HG03280 (cell line): ENCODE measurements at regions not wholly inside any gene's neighbourhood (a gene's known extent, or its start where the extent isn't known, plus 50 kb on each side); places are given as distances from the start of the nearest gene placed in this dataset.

ENCODE experiments used
- ATAC-seq: cut with Tn5 transposase; IDR thresholded peaks from one replicate; pipeline ENCODE4 v1.9.1; 2021; ENCODE audit warnings: mild to moderate bottlenecking, moderate library complexity; ENCODE audit not compliant: unreplicated experiment

DNA sequence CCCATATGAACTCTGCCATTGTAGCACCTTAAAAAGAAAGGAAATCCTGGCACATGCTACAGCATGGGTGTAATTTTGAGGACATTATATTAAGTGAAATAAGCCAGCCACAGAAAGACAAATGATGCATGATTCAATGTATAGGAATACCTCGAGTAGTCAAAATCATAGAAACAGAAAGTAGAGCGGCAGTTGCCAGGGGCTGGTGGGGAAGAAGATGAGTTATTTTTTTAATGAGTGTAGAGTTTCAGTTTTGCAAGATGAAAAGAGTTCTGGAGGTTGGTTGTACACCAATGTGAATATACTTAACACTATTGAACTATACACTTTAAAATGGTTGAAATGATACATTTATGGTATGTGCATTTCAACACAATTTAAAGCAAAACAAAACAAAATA lies 133.0 kb downstream of the ZDHHC21 start:
- peak; percentile 61 for ATAC-seq

DNA sequence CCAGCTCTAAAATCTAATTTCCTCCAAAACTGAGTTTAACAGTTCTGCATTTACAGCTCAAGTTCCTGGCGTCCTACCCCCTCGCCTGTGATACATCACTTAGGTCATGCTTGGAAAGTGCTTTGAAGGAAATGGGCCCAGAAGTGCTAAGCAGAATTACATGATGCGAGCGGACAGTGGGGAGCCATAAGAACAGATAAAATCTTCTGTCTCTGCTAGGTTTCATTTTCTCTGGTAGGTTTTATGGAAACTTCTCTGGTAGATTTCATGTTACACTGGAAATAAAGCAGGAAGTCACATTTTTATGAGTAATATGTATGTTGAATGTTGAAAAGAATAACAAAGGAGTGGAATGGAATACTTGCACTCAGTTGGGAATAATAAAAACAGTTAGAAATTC lies 138.3 kb downstream of the ZDHHC21 start:
- no peak for ATAC-seq

DNA sequence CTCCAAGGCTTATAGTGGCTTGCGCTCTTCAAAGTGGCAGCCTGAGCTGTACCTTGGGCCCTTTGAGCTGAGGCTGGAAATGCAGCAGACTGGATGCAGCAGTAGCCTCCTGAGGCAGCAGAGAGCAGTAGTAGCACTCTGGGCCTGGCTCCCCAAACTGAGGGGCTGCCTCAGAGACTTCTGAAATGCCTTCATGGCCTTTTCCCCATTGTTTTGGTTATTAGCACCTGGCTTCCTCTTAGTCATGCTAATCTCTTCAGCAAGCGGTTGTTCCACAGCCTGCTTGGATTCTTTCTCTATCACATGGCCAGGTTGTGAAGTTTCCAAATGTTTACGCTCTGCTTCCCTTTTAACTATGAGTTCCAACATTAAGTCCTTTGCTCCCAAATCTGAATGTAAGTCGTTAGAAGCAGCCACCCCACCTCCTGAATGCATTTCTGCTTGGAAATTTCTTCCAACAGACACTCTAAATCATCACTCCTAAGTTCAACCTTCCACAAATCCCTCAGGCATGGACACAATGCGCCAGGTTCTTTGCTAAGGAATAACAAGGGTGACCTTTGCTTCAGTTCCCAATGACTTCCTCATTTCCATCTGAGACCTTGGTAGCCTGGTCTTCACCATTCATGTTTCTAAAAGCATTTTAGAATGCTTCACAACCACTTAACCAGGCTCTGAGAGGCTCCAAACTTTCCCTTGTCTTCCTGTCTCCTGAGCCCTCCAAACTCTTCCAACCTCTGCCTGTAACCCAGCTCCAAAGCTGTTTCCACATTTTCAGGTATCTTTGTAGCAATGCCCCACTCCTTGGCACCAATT lies 145.8 kb downstream of the ZDHHC21 start:
- ATAC-seq, result no peak

DNA sequence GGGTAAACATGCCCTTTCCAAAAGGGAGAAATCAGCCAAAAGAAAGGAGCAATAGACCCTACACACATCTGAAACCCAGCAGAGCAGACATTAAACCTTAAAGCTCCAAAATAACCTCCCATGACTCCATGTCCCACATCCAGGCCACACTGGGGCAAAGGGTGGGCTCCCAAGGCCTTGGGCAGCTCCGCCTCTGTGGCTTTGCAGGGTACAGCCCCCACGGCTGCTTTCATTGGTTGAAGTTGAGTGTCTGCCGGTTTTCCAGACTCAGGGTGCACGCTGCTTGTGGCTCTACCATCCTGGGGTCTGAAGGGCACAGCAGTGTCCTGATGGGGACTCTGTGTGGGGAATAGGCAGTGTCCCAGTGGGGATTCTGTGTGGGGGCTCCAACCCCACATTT lies 146.5 kb downstream of the ZDHHC21 start:
- no peak for ATAC-seq

DNA sequence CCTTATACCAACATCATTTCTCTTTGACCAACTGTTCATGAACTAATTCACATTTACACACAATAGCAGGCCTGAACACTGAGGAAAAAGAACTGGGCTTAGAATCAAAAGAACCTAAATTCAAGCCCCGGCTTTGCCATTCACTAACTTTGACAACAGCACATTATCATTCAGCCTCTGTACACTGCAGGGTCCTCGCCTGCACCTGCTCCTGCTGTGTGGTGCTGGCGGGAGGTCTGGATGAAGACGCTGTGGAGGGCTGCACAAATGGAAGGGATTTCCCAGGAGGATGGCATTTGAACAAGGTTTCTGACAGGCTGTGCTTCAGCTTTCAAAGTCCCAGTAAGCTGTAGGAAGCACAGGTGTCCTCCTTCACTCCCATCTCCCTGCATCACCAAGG lies 151.2 kb downstream of the ZDHHC21 start:
- no peak for ATAC-seq

DNA sequence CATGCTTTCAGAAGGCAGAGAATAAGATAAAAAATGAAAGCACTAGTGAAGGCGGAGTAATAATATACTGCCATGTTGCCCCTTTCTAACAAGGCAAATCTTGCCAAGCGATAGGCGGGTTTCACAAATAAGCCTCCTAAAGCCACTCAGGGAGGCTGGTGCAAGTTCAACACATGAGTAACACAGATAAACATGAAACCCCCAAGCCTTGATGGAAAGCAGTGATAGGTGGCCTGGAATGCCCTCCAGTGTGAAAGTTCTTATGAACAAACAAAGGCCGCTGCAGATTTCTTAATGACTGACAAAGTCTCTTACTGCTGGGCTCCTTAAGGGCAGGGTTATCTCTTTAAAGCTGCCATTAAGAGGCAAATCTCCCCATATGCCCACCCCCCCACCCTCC lies 154.7 kb downstream of the ZDHHC21 start:
- no peak for ATAC-seq

DNA sequence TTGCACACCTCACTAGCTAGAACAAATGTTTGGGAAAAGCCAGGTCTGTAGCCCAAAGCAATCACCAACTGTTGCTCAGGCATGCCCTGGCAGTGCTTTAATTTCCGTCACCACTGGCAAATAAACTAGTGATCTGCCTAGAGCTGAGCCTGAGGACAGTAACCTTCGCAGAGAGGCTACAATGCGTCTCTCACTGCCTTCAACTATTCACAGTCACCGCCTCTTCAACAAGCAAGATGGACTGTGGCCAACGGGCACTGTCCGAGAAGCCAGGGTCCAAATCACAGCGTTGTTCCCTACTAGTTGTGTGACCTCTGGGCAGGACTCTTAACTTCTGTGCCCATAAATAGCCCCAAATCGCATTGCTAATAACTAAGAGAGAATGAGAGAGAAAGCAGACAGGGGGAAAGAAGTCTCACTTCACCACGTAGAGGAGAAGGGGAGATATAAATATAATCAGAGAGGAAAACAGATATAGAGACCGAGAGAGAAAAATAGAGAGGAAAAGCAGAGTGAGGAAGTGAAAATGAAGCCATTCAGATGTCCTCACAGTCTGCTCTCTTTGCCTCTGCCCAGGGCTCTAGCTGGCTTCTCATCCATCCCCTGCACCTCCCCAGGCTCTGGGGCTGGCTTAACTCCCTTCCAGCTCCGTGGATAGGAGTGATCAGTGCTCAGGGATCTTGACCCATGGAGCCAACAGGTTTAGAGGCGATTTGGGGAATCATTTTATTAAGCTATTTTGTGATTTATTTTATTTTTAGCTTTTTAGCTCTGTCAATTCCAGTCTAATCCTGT lies 157.9 kb downstream of the ZDHHC21 start:
- no peak for ATAC-seq

DNA sequence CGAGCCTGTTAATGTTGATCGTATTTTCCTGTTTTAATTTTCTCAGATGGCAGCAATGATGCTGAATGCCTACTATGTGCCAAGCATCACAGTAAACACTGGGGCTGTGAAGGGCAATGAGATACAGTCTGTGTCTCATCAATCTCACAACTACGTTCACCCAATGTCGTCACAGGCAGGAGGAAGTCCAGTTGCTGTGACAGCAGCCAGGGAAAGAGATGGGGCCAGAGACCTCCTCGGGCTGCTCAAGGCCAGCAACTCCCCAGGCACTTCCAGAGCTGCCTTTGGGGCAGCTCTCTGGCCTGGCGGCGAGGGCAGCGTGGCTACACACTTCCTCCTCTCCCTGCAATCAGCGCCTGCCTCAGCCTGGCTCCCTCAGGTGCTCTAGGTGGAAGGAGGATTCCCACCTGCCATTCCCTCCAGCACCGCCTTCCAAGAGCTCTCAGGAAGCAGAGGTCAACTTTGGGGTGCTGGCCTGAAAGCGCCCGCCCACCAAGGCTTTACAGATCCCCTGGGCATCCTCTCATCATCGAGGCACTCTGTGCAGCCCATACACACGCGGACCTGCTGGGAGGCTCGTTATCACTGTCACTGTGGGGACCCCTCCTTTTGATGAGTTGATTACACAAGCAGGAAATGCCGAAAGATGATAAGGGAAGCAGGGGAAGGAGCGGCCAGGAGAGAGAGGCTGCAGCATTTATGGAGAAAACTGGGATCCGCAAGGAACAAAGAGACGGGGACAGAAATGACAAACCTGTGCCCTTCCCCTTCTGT lies 159.2 kb downstream of the ZDHHC21 start:
- ATAC-seq, result no peak

DNA sequence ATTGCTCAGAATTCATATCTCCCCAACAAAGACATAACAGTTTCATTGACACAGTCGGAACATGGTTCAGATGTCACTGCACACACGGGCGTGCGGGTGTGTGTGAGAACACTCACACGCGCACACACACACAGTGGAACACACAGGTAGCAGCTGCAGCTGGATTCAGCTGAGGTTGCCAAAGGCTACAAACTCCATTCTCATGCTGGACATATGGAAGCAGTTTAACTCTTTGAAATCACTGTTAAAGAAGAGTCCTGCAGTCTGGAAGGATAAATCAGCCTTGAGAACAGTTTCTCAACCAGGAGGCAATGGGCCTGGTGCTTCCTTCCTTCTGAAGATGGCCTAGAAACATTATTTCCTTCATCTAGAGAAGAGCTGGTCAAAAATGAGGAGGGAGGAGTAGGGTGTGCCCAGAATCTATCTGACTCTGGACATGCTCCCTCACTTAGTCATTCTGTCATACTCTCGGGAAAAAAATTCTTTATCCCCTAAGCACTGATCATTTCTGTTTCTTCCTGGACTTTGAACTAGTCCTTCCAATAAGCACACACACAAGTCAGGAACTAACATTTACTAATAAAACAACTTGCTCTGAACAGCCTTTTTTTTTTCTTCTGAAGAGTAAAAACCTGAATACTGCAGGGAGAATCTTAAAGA lies 160.6 kb downstream of the ZDHHC21 start:
- ATAC-seq, result no peak

DNA sequence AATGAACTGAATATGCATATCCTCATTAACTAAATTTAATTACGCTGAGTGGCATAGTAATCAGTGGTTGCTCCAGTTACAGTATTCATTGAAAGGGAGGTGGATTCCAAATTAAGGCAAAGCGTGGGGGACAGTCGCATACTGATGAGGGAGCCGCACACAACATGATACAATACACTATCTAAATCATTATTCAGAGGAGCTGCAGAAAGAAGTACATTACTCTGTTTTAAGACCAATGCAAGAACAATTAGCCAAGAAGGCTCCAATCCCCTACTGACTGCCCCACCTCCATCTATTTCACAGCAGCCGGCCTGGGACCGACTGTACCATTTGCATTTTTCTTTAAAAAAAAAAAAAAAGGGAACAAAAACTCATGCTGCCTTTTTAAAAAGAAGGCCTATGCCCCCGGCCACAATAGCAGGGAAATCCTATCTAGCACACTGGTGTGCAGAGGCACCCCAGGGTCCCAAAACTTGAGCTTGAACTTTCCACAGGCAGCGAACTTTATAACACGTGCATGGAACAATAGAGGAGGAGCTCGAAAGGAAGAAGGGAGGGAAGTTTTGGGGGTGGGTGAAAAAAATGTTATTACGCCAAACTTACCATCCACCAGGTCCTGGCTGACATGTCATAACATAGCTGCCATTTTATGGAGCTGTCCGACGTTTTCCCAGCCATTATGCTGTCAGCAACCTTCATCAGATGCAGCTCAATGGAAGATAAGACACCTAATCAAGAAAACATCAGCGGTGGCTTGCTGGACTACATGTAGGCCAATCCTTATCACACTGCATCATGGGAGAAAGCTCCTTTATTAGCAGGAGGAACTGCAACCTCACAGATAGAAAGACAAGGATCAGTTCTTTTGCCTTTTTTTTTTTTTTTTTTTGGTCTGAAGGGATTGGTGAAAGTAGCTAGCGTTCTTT lies 161.6 kb downstream of the ZDHHC21 start:
- ATAC-seq, result no peak

DNA sequence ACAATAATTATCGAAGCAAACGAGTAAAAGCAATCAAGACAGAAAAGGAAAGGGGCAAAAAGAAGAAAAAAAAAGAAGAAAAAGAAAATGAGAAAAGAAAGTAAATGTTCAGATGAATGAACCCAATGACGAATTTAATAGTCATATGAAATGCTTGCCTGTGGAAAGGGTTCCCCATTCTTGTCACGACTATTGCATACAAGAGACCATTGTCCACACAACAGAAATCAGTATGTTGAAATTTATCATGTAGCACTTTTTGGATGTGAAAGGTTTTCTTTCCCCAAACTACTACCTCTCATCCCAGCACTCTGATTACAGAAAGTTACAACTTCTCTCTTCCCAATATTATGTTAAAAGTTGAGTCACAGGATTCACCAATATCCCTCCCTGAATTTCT lies 162.4 kb downstream of the ZDHHC21 start:
- ATAC-seq, result no peak

DNA sequence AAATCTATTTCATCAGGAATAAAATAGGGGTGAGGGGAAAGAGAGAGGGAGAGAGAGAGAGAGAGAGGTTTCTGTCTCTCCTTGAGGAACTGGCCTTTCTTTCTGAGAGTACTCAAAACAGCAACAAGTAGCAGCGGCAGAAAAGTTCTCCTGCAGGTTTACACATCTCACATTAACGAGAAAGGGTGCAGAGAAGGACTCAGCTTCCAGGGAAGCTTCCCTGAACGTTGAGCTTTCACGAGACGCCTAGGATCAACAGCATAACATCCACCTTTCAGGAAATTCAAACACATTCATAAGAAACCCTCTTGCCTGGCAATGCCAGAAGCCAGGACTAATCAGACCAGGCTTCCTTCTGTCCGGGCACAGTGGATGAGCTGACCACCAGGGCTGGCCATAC lies 162.9 kb downstream of the ZDHHC21 start:
- ATAC-seq, result no peak

DNA sequence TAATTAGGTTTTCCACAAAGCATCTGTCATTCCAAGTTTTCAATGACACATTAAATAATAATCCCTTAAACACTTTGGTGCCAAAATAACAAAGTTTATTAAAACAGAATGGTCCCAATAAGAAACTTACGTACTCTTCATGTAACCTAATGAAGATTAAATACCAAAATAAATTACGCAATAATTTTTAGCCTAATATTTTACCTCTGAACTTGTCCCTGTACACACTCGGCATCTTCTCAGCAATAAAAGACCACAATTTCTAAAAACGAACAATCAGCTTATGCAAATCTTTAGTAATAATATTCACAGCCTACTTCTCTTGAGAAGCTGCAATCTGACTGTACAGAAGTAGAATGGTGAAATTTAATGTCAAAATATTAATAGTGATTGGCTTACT lies 163.6 kb downstream of the ZDHHC21 start:
- ATAC-seq, result no peak

DNA sequence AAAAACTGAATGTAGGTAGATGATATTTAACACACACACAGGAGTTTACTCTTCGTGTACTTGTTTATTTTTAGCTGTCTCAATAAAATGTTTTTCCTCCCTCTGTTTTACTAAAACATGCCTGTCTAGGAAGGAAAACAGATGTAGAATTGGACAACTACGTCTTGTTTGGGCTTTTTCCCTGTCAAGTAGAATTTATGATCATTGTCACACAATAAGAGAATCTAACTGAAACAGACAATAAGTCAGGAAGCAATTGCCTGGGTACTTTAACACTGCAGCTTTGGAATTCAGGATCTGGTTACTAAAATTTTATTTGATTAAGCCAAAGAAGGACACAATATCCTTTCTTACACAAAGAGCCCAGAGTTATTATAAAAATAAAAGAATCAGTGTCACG lies 164.2 kb downstream of the ZDHHC21 start:
- no peak for ATAC-seq

DNA sequence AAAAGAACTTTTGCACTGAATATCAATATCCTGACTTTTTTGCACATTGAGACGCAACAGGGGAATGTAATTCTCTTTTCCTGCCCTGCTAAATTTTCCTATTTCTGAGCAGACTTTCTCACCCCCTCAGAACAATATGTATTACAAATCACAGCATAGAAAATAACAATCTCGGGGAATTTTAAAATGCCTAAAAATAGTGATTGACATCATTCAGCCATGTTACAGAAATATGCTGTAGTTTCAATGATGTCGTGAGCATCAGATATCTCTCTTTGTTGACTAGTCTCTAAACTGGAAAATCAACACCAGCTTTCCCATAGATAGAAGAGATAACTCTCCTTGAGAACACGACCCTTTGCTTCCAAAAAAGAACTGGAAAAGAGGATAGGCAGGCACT lies 166.7 kb downstream of the ZDHHC21 start:
- ATAC-seq, result no peak

DNA sequence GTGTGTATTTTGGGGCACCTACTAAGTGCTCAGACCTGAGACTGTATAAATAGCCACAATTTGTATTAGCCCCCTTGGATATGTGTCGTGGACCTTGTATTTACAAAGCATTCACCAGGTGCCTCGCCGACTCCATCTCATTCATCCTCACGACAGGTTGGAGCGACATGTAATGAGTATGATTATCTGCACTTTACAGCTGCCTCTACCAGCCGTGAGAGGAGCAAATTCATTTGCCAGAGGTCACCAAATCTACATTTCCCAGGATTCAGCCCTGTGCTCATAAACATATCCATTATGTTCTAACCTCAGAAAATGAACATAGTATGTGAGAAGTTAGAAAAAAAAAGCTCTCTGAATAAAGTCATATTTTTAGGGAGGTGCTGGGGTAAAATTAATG lies 167.4 kb downstream of the ZDHHC21 start:
- ATAC-seq, result no peak

DNA sequence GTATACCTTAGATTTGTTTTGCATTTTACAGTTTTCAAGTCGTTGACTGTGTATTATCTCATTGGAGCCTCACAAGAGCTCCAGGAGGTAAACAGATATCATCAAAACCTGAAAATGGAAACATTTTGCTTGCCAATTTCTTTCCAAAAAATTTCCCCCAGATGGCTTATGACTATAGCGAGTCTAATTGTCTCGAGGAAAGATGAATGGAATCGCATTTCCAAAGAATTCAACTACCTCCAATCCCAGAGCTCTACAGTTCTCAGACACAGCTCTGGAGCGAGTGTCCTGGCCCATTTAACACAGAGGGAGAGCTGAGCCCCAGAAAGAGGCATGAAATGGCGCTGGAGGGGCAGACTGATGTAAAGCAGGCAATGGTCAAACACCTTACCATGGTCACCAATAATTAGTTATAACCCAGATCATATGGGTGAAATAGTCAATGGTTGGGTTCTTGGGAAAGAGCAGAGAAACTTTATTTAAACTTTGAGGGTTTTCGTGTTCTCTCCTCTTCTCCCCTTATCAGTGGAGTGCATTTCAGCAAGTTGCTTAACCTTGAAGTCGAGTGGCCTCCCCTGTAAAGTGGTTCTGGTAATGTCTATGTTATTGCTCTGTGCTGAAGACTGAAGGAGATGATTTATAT lies 168.2 kb downstream of the ZDHHC21 start:
- no peak for ATAC-seq

DNA sequence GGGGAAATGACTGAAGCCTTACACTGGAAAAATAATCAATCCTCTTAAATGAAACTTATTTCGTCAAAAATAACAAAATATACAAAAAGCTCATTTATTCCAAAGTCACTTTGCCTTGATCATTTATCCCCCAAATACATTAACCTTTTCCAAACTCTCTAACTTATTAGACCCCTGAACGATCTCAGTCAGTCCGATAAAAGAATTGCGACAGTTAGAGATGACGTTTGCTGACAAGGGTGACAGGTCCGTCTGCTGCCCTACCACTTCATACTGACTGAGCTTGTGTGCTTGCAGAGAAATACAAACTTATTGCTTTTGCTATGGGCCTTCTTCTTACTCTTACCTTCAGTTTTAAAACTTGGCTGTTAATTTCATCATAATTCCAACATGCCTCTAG lies 169.7 kb downstream of the ZDHHC21 start:
- ATAC-seq, result no peak

DNA sequence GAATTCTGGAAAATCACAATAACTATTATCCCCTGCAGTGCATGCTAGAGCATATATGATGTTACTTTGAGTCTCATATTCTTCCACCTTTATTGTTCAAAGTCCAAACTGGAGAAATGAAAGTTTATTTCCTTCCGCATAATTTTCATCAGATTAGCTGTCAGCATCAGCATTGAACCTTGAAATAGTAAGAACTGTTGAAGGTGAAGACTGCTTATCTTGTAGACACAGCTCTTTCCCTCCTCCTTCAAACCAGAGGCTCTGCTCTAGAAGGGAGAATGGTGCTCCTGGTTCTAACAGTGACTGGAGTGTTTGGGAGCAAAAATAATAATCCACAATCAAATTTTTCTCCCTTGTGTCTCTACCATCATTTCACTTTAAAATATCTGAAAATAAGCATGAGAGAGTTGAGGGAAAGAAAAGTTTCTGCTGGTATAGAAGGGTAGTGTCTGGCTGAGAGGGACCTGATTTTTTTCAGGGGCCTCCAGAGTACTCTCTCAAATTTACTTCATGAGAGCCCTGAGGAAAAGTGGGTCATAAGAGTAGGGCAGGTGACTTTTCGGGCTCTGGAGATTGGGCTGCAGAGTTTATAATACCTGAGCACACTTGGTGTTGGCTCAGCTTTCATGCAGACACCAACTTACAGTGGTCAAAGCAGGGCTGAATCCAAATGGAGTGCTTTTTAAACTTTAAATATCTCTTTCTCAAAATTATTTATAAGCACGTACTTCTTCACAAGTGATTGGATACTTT lies 170.4 kb downstream of the ZDHHC21 start:
- ATAC-seq, result no peak
